Iris pigment epithelial cell (primary cell): ENCODE measurements at regions not wholly inside any gene's neighbourhood (a gene's known extent, or its start where the extent isn't known, plus 50 kb on each side); places are given as distances from the start of the nearest gene placed in this dataset.
A peak's percentile ranks its signal among the peaks of the same experiment; 100 is the strongest.

Experiments used
- DNase-seq: peaks from one replicate; pipeline ENCODE4 v3.0.0-alpha.2; 2011; ENCODE audit warnings: low read depth

GRCh38 chr2:30371028-30371689 is 75.9 kb upstream of the LCLAT1 start:
- DNase-seq, result no peak

GRCh38 chr2:30371772-30372373 is 75.2 kb upstream of the LCLAT1 start:
- no peak for DNase-seq

- no peak for DNase-seq
Observed at GRCh38 chr2:30372826-30373225, 74.2 kb upstream of the LCLAT1 start.

GRCh38 chr2:30373881-30374302 is 73.2 kb upstream of the LCLAT1 start:
- DNase-seq, result peak; percentile 39

GRCh38 chr2:30374380-30374779 is 72.7 kb upstream of the LCLAT1 start:
- no peak for DNase-seq

- DNase-seq, result no peak
Observed at GRCh38 chr2:30375915-30376314, 71.1 kb upstream of the LCLAT1 start.

- DNase-seq, result no peak
Observed at GRCh38 chr2:30379481-30379880, 67.6 kb upstream of the LCLAT1 start.

GRCh38 chr2:30380824-30381223 is 66.2 kb upstream of the LCLAT1 start:
- DNase-seq, result no peak

- DNase-seq, result no peak
Observed at GRCh38 chr2:30382162-30382783, 64.8 kb upstream of the LCLAT1 start.

- no peak for DNase-seq
Observed at GRCh38 chr2:30382995-30383394, 64.1 kb upstream of the LCLAT1 start.

GRCh38 chr2:30385327-30385726 is 61.7 kb upstream of the LCLAT1 start:
- peak; percentile 37 for DNase-seq

GRCh38 chr2:30392097-30392496 is 54.9 kb upstream of the LCLAT1 start:
- DNase-seq, result no peak

GRCh38 chr2:30393510-30393909 is 53.5 kb upstream of the LCLAT1 start:
- DNase-seq, result no peak

- DNase-seq, result no peak
Observed at GRCh38 chr2:30394096-30394495, 53.0 kb upstream of the LCLAT1 start.

GRCh38 chr2:30396436-30397232 is 50.4 kb upstream of the LCLAT1 start:
- no peak for DNase-seq
